Keratinocyte (primary cell): ENCODE measurements at regions not wholly inside any gene's neighbourhood (a gene's known extent, or its start where the extent isn't known, plus 50 kb on each side); places are given as distances from the start of the nearest gene placed in this dataset.

ENCODE experiments used
- DNase-seq: peaks from one replicate; pipeline ENCODE4 v3.0.0-alpha.2; 2011; ENCODE audit warnings: low read depth, missing footprints, low spot score
- FAIRE-seq: peaks from 2 replicates; lab custom pipeline; 2011; peaks lifted over from hg19 to GRCh38; lab: Jason Lieb, UNC
- H2AFZ ChIP-seq: 2 replicates; pipeline ENCODE4 v1.6.0; 2012; ENCODE audit warnings: low read length, control low read depth, inconsistent platforms; ENCODE audit not compliant: control insufficient read depth
- H3K27ac ChIP-seq: 2 replicates; pipeline ENCODE4 v1.5.1; 2011; ENCODE audit warnings: low read length; ENCODE audit not compliant: control insufficient read depth, insufficient read depth
- H3K27me3 ChIP-seq: 3 replicates; pipeline ENCODE4 v1.6.0; 2011; ENCODE audit warnings: low read length; ENCODE audit not compliant: control insufficient read depth, insufficient read depth; ENCODE audit errors: extremely low read depth
- H3K36me3 ChIP-seq, 2 experiments: 2 replicates in 1 of 2; 3 replicates in 1 of 2; pipeline ENCODE4 v1.5.1; 2011; ENCODE audit warnings: low read length in 2 of 2, mild to moderate bottlenecking in 1 of 2; ENCODE audit not compliant: control insufficient read depth in 2 of 2, insufficient read depth in 2 of 2; ENCODE audit errors: extremely low read depth in 1 of 2
- H3K4me1 ChIP-seq: 3 replicates; pipeline ENCODE4 v1.5.1; 2011; ENCODE audit warnings: low read length; ENCODE audit not compliant: control insufficient read depth, insufficient read depth; ENCODE audit errors: extremely low read depth
- H3K4me2 ChIP-seq: 3 replicates; pipeline ENCODE4 v1.6.0; 2011; ENCODE audit warnings: low read depth, low read length; ENCODE audit not compliant: control insufficient read depth, insufficient read depth; ENCODE audit errors: extremely low read depth
- H3K4me3 ChIP-seq, 3 experiments: fragments of 200-600 bp in 1 of 3; sonication (generic) in 1 of 3; 2 replicates in 2 of 3; 3 replicates in 1 of 3; pipeline ENCODE4 v1.5.1; 2011 to 2016; ENCODE audit warnings: low read length in 3 of 3, mild to moderate bottlenecking in 3 of 3, control low read depth in 2 of 3, inconsistent platforms in 1 of 3, low read depth in 1 of 3, mixed read lengths in 1 of 3, mixed run types in 1 of 3, moderate library complexity in 1 of 3; ENCODE audit not compliant: control insufficient read depth in 2 of 3, insufficient read depth in 2 of 3; ENCODE audit errors: extremely low read depth in 1 of 3
- H3K79me2 ChIP-seq: 2 replicates; pipeline ENCODE4 v1.6.0; 2012; ENCODE audit warnings: low read length; ENCODE audit not compliant: control insufficient read depth, insufficient read depth
- H3K9ac ChIP-seq: 3 replicates; pipeline ENCODE4 v1.6.0; 2011; ENCODE audit warnings: low read length; ENCODE audit not compliant: control insufficient read depth, insufficient read depth; ENCODE audit errors: extremely low read depth
- H3K9me1 ChIP-seq: 3 replicates; pipeline ENCODE4 v1.6.0; 2011; ENCODE audit warnings: low read length; ENCODE audit not compliant: control insufficient read depth, insufficient read depth; ENCODE audit errors: extremely low read depth
- H3K9me3 ChIP-seq: 2 replicates; pipeline ENCODE4 v1.5.1; 2012; ENCODE audit warnings: low read depth, low read length; ENCODE audit not compliant: control insufficient read depth
- H4K20me1 ChIP-seq: 3 replicates; pipeline ENCODE4 v1.6.0; 2011; ENCODE audit warnings: low read length; ENCODE audit not compliant: control insufficient read depth, insufficient read depth; ENCODE audit errors: extremely low read depth
- CTCF ChIP-seq, 3 experiments: IDR thresholded peaks in 1 of 3; conservative IDR thresholded peaks in 1 of 3; optimal IDR thresholded peaks in 1 of 3; 2 replicates in 2 of 3; 3 replicates in 1 of 3; pipeline versions ENCODE3 to v1.5.1; 2011; ENCODE audit warnings: low read length in 3 of 3, mild to moderate bottlenecking in 3 of 3, moderate library complexity in 2 of 3, control low read depth in 1 of 3, inconsistent platforms in 1 of 3; ENCODE audit not compliant: insufficient read depth in 2 of 3; ENCODE audit errors: extremely low read depth in 1 of 3
- EZH2 ChIP-seq: IDR thresholded peaks from one replicate; pipeline ENCODE4 v1.6.1; 2012; ENCODE audit warnings: inconsistent platforms, mild to moderate bottlenecking, low read length, moderate library complexity
- dilution Hi-C: fragments of 300-500 bp; cut with MboI; formaldehyde crosslinking; loops from one replicate; pipeline ENCODE4 v1.7.0; 2020; ENCODE audit warnings: low sequenced_read_pairs; ENCODE audit not compliant: extremely low pct_ligation_motif_present

GRCh38 chr16:86697715-86698114, 119.4 kb downstream of the FOXL1 start:
- no peak overlapping the region for H2AFZ ChIP-seq
- no peak overlapping the region for H3K4me3 ChIP-seq
- peaks cover 21% of the 10 kb centered on the region for H3K27me3 ChIP-seq
- FAIRE-seq (no peak), DNase-seq (no peak)
- H3K9ac ChIP-seq: no peak overlapping the region
- no peak overlapping the region for H3K4me2 ChIP-seq
- no peaks in the 10 kb centered on the region for H3K79me2 ChIP-seq
- no peaks in the 10 kb centered on the region for H4K20me1 ChIP-seq
- no peaks in the 10 kb centered on the region for H3K36me3 ChIP-seq
- no peak overlapping the region for H3K27ac ChIP-seq
- dilution Hi-C loops: no loop called here
- H3K4me1 ChIP-seq: no peaks in the 10 kb centered on the region
- H3K9me3 ChIP-seq: no peaks in the 10 kb centered on the region
- H3K9me1 ChIP-seq: no peaks in the 10 kb centered on the region
- TF ChIP-seq EZH2: no peak
- no peak for TF ChIP-seq CTCF (optimal IDR thresholded peaks at IDR 0.05 in 1 of 3, IDR thresholded peaks at IDR 0.05 in 1 of 3, conservative IDR thresholded peaks at IDR 0.05 in 1 of 3; ENCODE audit: extremely low read depth in 1 of 3, insufficient read depth in 2 of 3, low read length in 3 of 3)

- H4K20me1 ChIP-seq: no peaks in the 10 kb centered on the region
- TF ChIP-seq EZH2 (no peak), CTCF (optimal IDR thresholded peaks at IDR 0.05 in 1 of 3, IDR thresholded peaks at IDR 0.05 in 1 of 3, conservative IDR thresholded peaks at IDR 0.05 in 1 of 3; ENCODE audit: extremely low read depth in 1 of 3, insufficient read depth in 2 of 3, low read length in 3 of 3) (no peak)
- no peaks in the 10 kb centered on the region for H3K36me3 ChIP-seq
- H3K79me2 ChIP-seq: no peaks in the 10 kb centered on the region
- FAIRE-seq (no peak), DNase-seq (no peak)
- H3K9me1 ChIP-seq: no peaks in the 10 kb centered on the region
- dilution Hi-C loops: no loop called here
- no peak overlapping the region for H3K27ac ChIP-seq
- H3K4me1 ChIP-seq: no peaks in the 10 kb centered on the region
- no peaks in the 10 kb centered on the region for H3K9me3 ChIP-seq
- H3K27me3 ChIP-seq: peaks cover 13% of the 10 kb centered on the region
- H3K9ac ChIP-seq: no peak overlapping the region
- no peak overlapping the region for H3K4me3 ChIP-seq
- H2AFZ ChIP-seq: no peak overlapping the region
- H3K4me2 ChIP-seq: no peak overlapping the region
Measured at GRCh38 chr16:86700046-86700945, 121.9 kb downstream of the FOXL1 start.
